ENCODE measurements at regions not wholly inside any gene's neighbourhood (a gene's known extent, or its start where the extent isn't known, plus 50 kb on each side); places are given as distances from the start of the nearest gene placed in this dataset.

- Histone ChIP-seq H3K9ac (ENCODE audit: insufficient read depth, low read length, poor library complexity, severe bottlenecking) (no peak overlapping the region), H3K4me3 (replicated peaks in 1 of 3; ENCODE audit: low read depth in 2 of 3, low read length in 3 of 3) (no peak overlapping the region), H3K79me2 (ENCODE audit: insufficient read depth, low read length) (no peaks in the 10 kb centered on the region), H2AFZ (ENCODE audit: insufficient read depth, low read depth, low read length, poor library complexity, severe bottlenecking) (no peak overlapping the region), H4K20me1 (ENCODE audit: insufficient read depth, low read length) (no peaks in the 10 kb centered on the region), H3K27ac (ENCODE audit: low read depth in 1 of 2, low read length in 2 of 2) (no peak overlapping the region), H3K4me2 (replicated peaks; ENCODE audit: extremely low read depth, low read length, poor library complexity, severe bottlenecking) (no peak overlapping the region), H3K27me3 (ENCODE audit: control insufficient read depth in 2 of 2, insufficient read depth in 2 of 2, low read length in 2 of 2) (no peaks in the 10 kb centered on the region), H3K4me1 (ENCODE audit: control insufficient read depth in 1 of 2, insufficient read depth in 2 of 2, low read length in 2 of 2) (no peaks in the 10 kb centered on the region), H3K9me3 (replicated peaks in 1 of 2; ENCODE audit: control insufficient read depth in 1 of 2, insufficient read depth in 1 of 2, low read length in 2 of 2) (no peaks in the 10 kb centered on the region), H3K36me3 (replicated peaks in 1 of 2; ENCODE audit: control insufficient read depth in 1 of 2, insufficient read depth in 2 of 2, low read length in 2 of 2) (no peaks in the 10 kb centered on the region)
- peaks cover 0 to 1% (median 0%) of the 10 kb centered on the region in 7 donors for H3K9me3 Mint-ChIP-seq
- 80% methylated on average over 1 of the region's 2 CpGs for WGBS (ENCODE audit: insufficient coverage)
- no peak for TF ChIP-seq CTCF (IDR thresholded peaks at IDR 0.05)
- intact Hi-C loops (cut with micrococcal nuclease), result no loop called here
- H3K27me3 Mint-ChIP-seq (ENCODE audit: low read depth in 3 of 3), result peaks cover 8 to 15% (median 9%) of the 10 kb centered on the region in 3 donors
- H3K4me1 Mint-ChIP-seq, result peaks cover 3% of the 10 kb centered on the region
- no peak overlapping the region for H3K27ac Mint-ChIP-seq
- no peak overlapping the region for H3K4me3 Mint-ChIP-seq
- no peak for DNase-seq
- H3K36me3 Mint-ChIP-seq, result no peaks in the 10 kb centered on the region
Observed at GRCh38 chr9:89807682-89808075, 202.9 kb downstream of the GADD45G start.

- Mint-ChIP-seq H3K36me3 (no peaks in the 10 kb centered on the region), H3K27me3 (ENCODE audit: low read depth in 3 of 3) (peaks cover 7 to 11% (median 9%) of the 10 kb centered on the region in 3 donors), H3K4me3 (no peak overlapping the region), H3K9me3 (peaks cover 0 to 1% (median 0%) of the 10 kb centered on the region in 7 donors), H3K27ac (no peak overlapping the region), H3K4me1 (peaks cover under 1% of the 10 kb centered on the region)
- H3K27ac ChIP-seq (ENCODE audit: low read depth in 1 of 2, low read length in 2 of 2), result no peak overlapping the region
- no peak overlapping the region for H3K9ac ChIP-seq (ENCODE audit: insufficient read depth, low read length, poor library complexity, severe bottlenecking)
- H3K36me3 ChIP-seq (replicated peaks in 1 of 2; ENCODE audit: control insufficient read depth in 1 of 2, insufficient read depth in 2 of 2, low read length in 2 of 2), result no peaks in the 10 kb centered on the region
- intact Hi-C loops (cut with micrococcal nuclease), result no loop called here
- H3K79me2 ChIP-seq (ENCODE audit: insufficient read depth, low read length), result no peaks in the 10 kb centered on the region
- no peak overlapping the region for H3K4me3 ChIP-seq (replicated peaks in 1 of 3; ENCODE audit: low read depth in 2 of 3, low read length in 3 of 3)
- no peak for DNase-seq
- H3K4me1 ChIP-seq (ENCODE audit: control insufficient read depth in 1 of 2, insufficient read depth in 2 of 2, low read length in 2 of 2), result no peaks in the 10 kb centered on the region
- H2AFZ ChIP-seq (ENCODE audit: insufficient read depth, low read depth, low read length, poor library complexity, severe bottlenecking), result no peak overlapping the region
- no peaks in the 10 kb centered on the region for H4K20me1 ChIP-seq (ENCODE audit: insufficient read depth, low read length)
- TF ChIP-seq CTCF (IDR thresholded peaks at IDR 0.05), result no peak
- WGBS (ENCODE audit: insufficient coverage), result 90% methylated on average over 9 of the region's 13 CpGs
- no peaks in the 10 kb centered on the region for H3K9me3 ChIP-seq (replicated peaks in 1 of 2; ENCODE audit: control insufficient read depth in 1 of 2, insufficient read depth in 1 of 2, low read length in 2 of 2)
- H3K27me3 ChIP-seq (ENCODE audit: control insufficient read depth in 2 of 2, insufficient read depth in 2 of 2, low read length in 2 of 2), result no peaks in the 10 kb centered on the region
- no peak overlapping the region for H3K4me2 ChIP-seq (replicated peaks; ENCODE audit: extremely low read depth, low read length, poor library complexity, severe bottlenecking)
Observed at GRCh38 chr9:89808076-89808755, 203.4 kb downstream of the GADD45G start.
